ENCODE measurements at regions not wholly inside any gene's neighbourhood (a gene's known extent, or its start where the extent isn't known, plus 50 kb on each side); places are given as distances from the start of the nearest gene placed in this dataset.

DNA sequence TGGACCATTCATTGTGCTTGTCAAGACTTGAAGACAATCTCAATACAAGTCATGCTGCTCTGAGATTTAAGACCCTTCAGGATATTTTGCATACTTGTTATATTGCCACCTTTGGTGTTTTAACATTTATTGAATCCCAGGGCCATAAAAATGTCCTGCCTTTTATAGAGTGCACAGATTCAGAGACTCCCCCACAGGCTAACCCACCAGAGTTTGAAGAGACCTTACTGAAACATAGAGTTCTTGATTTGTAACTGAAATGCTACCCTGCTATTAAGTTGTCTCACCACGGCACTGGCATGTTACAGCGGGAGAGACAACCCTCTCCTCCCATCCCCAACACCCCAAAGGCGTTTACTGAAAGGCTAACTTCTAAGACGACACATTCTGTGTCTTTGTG is 313.9 kb upstream of the USP24 start:
- no peaks in the 10 kb centered on the region for H3K27me3 ChIP-seq (ENCODE audit: control insufficient read depth in 2 of 2, insufficient read depth in 2 of 2, low read length in 2 of 2)
- no peak overlapping the region for H2AFZ ChIP-seq (ENCODE audit: insufficient read depth, low read depth, low read length, poor library complexity, severe bottlenecking)
- WGBS (ENCODE audit: insufficient coverage): no CpG with 5 or more reads among the region's 4 CpGs
- Mint-ChIP-seq H3K36me3 (no peaks in the 10 kb centered on the region), H3K27ac (no peak overlapping the region), H3K9me3 (no peaks in the 10 kb centered on the region), H3K4me1 (no peaks in the 10 kb centered on the region), H3K4me3 (no peak overlapping the region), H3K27me3 (ENCODE audit: low read depth in 3 of 3) (peaks cover 0 to 2% (median 2%) of the 10 kb centered on the region in 3 donors)
- no peaks in the 10 kb centered on the region for H3K36me3 ChIP-seq (replicated peaks in 1 of 2; ENCODE audit: control insufficient read depth in 1 of 2, insufficient read depth in 2 of 2, low read length in 2 of 2)
- intact Hi-C loops (cut with micrococcal nuclease): no loop called here
- H3K9ac ChIP-seq (ENCODE audit: insufficient read depth, low read length, poor library complexity, severe bottlenecking): no peak overlapping the region
- no peaks in the 10 kb centered on the region for H3K4me1 ChIP-seq (ENCODE audit: control insufficient read depth in 1 of 2, insufficient read depth in 2 of 2, low read length in 2 of 2)
- no peak for DNase-seq
- H3K9me3 ChIP-seq (replicated peaks in 1 of 2; ENCODE audit: control insufficient read depth in 1 of 2, insufficient read depth in 1 of 2, low read length in 2 of 2): no peaks in the 10 kb centered on the region
- H3K4me2 ChIP-seq (replicated peaks; ENCODE audit: extremely low read depth, low read length, poor library complexity, severe bottlenecking): no peak overlapping the region
- H3K27ac ChIP-seq (ENCODE audit: low read depth in 1 of 2, low read length in 2 of 2): no peak overlapping the region
- TF ChIP-seq, protein P1, sequence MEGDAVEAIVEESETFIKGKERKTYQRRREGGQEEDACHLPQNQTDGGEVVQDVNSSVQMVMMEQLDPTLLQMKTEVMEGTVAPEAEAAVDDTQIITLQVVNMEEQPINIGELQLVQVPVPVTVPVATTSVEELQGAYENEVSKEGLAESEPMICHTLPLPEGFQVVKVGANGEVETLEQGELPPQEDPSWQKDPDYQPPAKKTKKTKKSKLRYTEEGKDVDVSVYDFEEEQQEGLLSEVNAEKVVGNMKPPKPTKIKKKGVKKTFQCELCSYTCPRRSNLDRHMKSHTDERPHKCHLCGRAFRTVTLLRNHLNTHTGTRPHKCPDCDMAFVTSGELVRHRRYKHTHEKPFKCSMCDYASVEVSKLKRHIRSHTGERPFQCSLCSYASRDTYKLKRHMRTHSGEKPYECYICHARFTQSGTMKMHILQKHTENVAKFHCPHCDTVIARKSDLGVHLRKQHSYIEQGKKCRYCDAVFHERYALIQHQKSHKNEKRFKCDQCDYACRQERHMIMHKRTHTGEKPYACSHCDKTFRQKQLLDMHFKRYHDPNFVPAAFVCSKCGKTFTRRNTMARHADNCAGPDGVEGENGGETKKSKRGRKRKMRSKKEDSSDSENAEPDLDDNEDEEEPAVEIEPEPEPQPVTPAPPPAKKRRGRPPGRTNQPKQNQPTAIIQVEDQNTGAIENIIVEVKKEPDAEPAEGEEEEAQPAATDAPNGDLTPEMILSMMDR (IDR thresholded peaks at IDR 0.05): no peak
- H4K20me1 ChIP-seq (ENCODE audit: insufficient read depth, low read length): no peaks in the 10 kb centered on the region
- H3K79me2 ChIP-seq (ENCODE audit: insufficient read depth, low read length): no peaks in the 10 kb centered on the region
- no peak overlapping the region for H3K4me3 ChIP-seq (replicated peaks in 1 of 3; ENCODE audit: low read depth in 2 of 3, low read length in 3 of 3)

DNA sequence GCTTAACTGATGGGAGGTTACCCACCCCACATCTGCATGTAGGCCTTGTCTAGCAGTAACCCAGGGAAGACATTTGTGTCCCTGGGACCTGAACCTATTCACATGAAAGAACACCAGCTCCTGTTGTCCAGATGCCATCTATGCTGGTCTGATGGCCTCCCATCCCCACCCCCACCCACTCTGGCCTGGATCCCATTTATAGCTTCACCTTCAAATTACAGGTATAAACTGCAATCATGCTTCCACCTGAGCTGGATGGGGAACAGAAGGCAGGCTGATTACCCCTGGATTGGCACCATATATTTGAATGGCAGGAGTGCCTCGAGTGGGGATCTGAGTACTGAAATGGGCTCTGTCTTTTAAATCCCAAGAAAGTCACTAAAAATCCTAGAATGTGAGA is 312.7 kb upstream of the USP24 start:
- intact Hi-C loops (cut with micrococcal nuclease): no loop called here
- no peak overlapping the region for H3K27ac ChIP-seq (ENCODE audit: low read depth in 1 of 2, low read length in 2 of 2)
- H3K9me3 ChIP-seq (replicated peaks in 1 of 2; ENCODE audit: control insufficient read depth in 1 of 2, insufficient read depth in 1 of 2, low read length in 2 of 2): no peaks in the 10 kb centered on the region
- H3K9me3 Mint-ChIP-seq: no peaks in the 10 kb centered on the region
- no peaks in the 10 kb centered on the region for H3K79me2 ChIP-seq (ENCODE audit: insufficient read depth, low read length)
- no CpG with 5 or more reads among the region's 1 CpG for WGBS (ENCODE audit: insufficient coverage)
- H3K27me3 ChIP-seq (ENCODE audit: control insufficient read depth in 2 of 2, insufficient read depth in 2 of 2, low read length in 2 of 2): no peaks in the 10 kb centered on the region
- H3K27me3 Mint-ChIP-seq (ENCODE audit: low read depth in 3 of 3): peaks cover 0 to 2% (median 2%) of the 10 kb centered on the region in 3 donors
- no peak overlapping the region for H3K4me3 ChIP-seq (replicated peaks in 1 of 3; ENCODE audit: low read depth in 2 of 3, low read length in 3 of 3)
- no peaks in the 10 kb centered on the region for H3K4me1 ChIP-seq (ENCODE audit: control insufficient read depth in 1 of 2, insufficient read depth in 2 of 2, low read length in 2 of 2)
- TF ChIP-seq, protein P1 (IDR thresholded peaks at IDR 0.05): no peak
- no peaks in the 10 kb centered on the region for H3K36me3 Mint-ChIP-seq
- H2AFZ ChIP-seq (ENCODE audit: insufficient read depth, low read depth, low read length, poor library complexity, severe bottlenecking): no peak overlapping the region
- H3K4me2 ChIP-seq (replicated peaks; ENCODE audit: extremely low read depth, low read length, poor library complexity, severe bottlenecking): no peak overlapping the region
- H3K9ac ChIP-seq (ENCODE audit: insufficient read depth, low read length, poor library complexity, severe bottlenecking): no peak overlapping the region
- H3K4me1 Mint-ChIP-seq: no peaks in the 10 kb centered on the region
- no peaks in the 10 kb centered on the region for H4K20me1 ChIP-seq (ENCODE audit: insufficient read depth, low read length)
- no peak overlapping the region for H3K4me3 Mint-ChIP-seq
- H3K36me3 ChIP-seq (replicated peaks in 1 of 2; ENCODE audit: control insufficient read depth in 1 of 2, insufficient read depth in 2 of 2, low read length in 2 of 2): no peaks in the 10 kb centered on the region
- DNase-seq: no peak
- H3K27ac Mint-ChIP-seq: no peak overlapping the region

Measured in CD14-positive monocyte (primary cell).